NT2/D1 (cell line): ENCODE measurements at regions not wholly inside any gene's neighbourhood (a gene's known extent, or its start where the extent isn't known, plus 50 kb on each side); places are given as distances from the start of the nearest gene placed in this dataset.

ENCODE experiments used
- DNase-seq: peaks from one replicate; pipeline ENCODE4 v3.0.0-alpha.2; 2011; ENCODE audit warnings: low read depth, low spot score
- H3K27me3 ChIP-seq: 2 replicates; pipeline ENCODE4 v1.6.0; 2011; ENCODE audit warnings: mild to moderate bottlenecking; ENCODE audit not compliant: insufficient read length, insufficient read depth
- H3K36me3 ChIP-seq: 2 replicates; pipeline ENCODE4 v1.6.1; 2011; ENCODE audit warnings: mild to moderate bottlenecking, low read length, mixed read lengths; ENCODE audit not compliant: insufficient read depth, insufficient read length
- H3K4me1 ChIP-seq: 2 replicates; pipeline ENCODE4 v1.5.1; 2011; ENCODE audit not compliant: insufficient read depth, insufficient read length
- H3K4me3 ChIP-seq: 2 replicates; pipeline ENCODE4 v1.5.1; 2011; ENCODE audit warnings: low read depth; ENCODE audit not compliant: insufficient read length
- H3K9ac ChIP-seq: 2 replicates; pipeline ENCODE4 v1.6.0; 2011; ENCODE audit warnings: low read depth; ENCODE audit not compliant: insufficient read length
- H3K9me3 ChIP-seq: 2 replicates; pipeline ENCODE4 v1.5.1; 2011; ENCODE audit warnings: mild to moderate bottlenecking, low read length; ENCODE audit not compliant: insufficient read depth
- SUZ12 ChIP-seq: IDR thresholded peaks from 2 replicates; pipeline ENCODE4 v1.6.1; 2011; ENCODE audit not compliant: insufficient read length, insufficient read depth; ENCODE audit errors: extremely low read depth
- YY1 ChIP-seq: IDR thresholded peaks from 2 replicates; pipeline ENCODE4 v1.6.1; 2011; ENCODE audit not compliant: insufficient read length, insufficient read depth
- ZNF274 ChIP-seq: IDR thresholded peaks from 2 replicates; pipeline ENCODE4 v1.6.1; 2011; ENCODE audit warnings: mild to moderate bottlenecking, low read depth, low read length

GRCh38 chr3:6512172-6512800, 348.6 kb upstream of the GRM7 start:
- no peaks in the 10 kb centered on the region for H3K4me1 ChIP-seq
- DNase-seq = no peak
- H3K27me3 ChIP-seq = no peaks in the 10 kb centered on the region
- no peaks in the 10 kb centered on the region for H3K9me3 ChIP-seq
- no peak for TF ChIP-seq ZNF274
- no peak for TF ChIP-seq YY1
- TF ChIP-seq SUZ12 = no peak
- no peak overlapping the region for H3K9ac ChIP-seq
- H3K36me3 ChIP-seq = peaks cover 13% of the 10 kb centered on the region
- no peak overlapping the region for H3K4me3 ChIP-seq

GRCh38 chr3:6516143-6516542, 344.8 kb upstream of the GRM7 start:
- no peak for DNase-seq
- H3K4me1 ChIP-seq = no peaks in the 10 kb centered on the region
- H3K27me3 ChIP-seq = no peaks in the 10 kb centered on the region
- peaks cover 13% of the 10 kb centered on the region for H3K36me3 ChIP-seq
- H3K9ac ChIP-seq = no peak overlapping the region
- no peak for TF ChIP-seq SUZ12
- H3K4me3 ChIP-seq = no peak overlapping the region
- H3K9me3 ChIP-seq = no peaks in the 10 kb centered on the region

GRCh38 chr3:6516694-6517093, 344.2 kb upstream of the GRM7 start:
- H3K27me3 ChIP-seq = no peaks in the 10 kb centered on the region
- DNase-seq = no peak
- TF ChIP-seq YY1 (no peak), SUZ12 (no peak), ZNF274 (no peak)

GRCh38 chr3:6518709-6519345, 342.1 kb upstream of the GRM7 start:
- Histone ChIP-seq H3K9ac (no peak overlapping the region), H3K4me1 (no peaks in the 10 kb centered on the region), H3K36me3 (no peaks in the 10 kb centered on the region), H3K9me3 (no peaks in the 10 kb centered on the region), H3K4me3 (no peak overlapping the region), H3K27me3 (no peaks in the 10 kb centered on the region)
- DNase-seq = no peak
- TF ChIP-seq SUZ12 (no peak), YY1 (no peak), ZNF274 (no peak)

More at GRCh38 chr3:6516694-6517093, 344.2 kb upstream of the GRM7 start:
- peaks cover 11% of the 10 kb centered on the region for H3K36me3 ChIP-seq
- no peaks in the 10 kb centered on the region for H3K9me3 ChIP-seq
- no peaks in the 10 kb centered on the region for H3K4me1 ChIP-seq
- no peak overlapping the region for H3K4me3 ChIP-seq
- H3K9ac ChIP-seq = no peak overlapping the region

GRCh38 chr3:6521369-6522113, 339.4 kb upstream of the GRM7 start:
- Histone ChIP-seq H3K4me1 (no peaks in the 10 kb centered on the region), H3K27me3 (no peaks in the 10 kb centered on the region), H3K9me3 (no peaks in the 10 kb centered on the region), H3K36me3 (peaks cover 4% of the 10 kb centered on the region), H3K9ac (no peak overlapping the region), H3K4me3 (no peak overlapping the region)
- no peak for TF ChIP-seq ZNF274
- TF ChIP-seq SUZ12 = no peak
- no peak for TF ChIP-seq YY1
- DNase-seq = no peak

GRCh38 chr3:6522191-6522590, 338.7 kb upstream of the GRM7 start:
- Histone ChIP-seq H3K4me3 (no peak overlapping the region), H3K9me3 (no peaks in the 10 kb centered on the region), H3K27me3 (no peaks in the 10 kb centered on the region), H3K36me3 (peaks cover 4% of the 10 kb centered on the region), H3K4me1 (no peaks in the 10 kb centered on the region), H3K9ac (no peak overlapping the region)
- no peak for TF ChIP-seq ZNF274
- no peak for TF ChIP-seq SUZ12
- TF ChIP-seq YY1 = no peak
- DNase-seq = no peak

- Histone ChIP-seq H3K4me1 (no peaks in the 10 kb centered on the region), H3K27me3 (no peaks in the 10 kb centered on the region), H3K4me3 (no peak overlapping the region), H3K36me3 (peaks cover 4% of the 10 kb centered on the region), H3K9me3 (no peaks in the 10 kb centered on the region), H3K9ac (no peak overlapping the region)
- TF ChIP-seq ZNF274 (no peak), YY1 (no peak), SUZ12 (no peak)
- DNase-seq = no peak
Observed at GRCh38 chr3:6523043-6523442, 337.9 kb upstream of the GRM7 start.
